ENCODE measurements at regions not wholly inside any gene's neighbourhood (a gene's known extent, or its start where the extent isn't known, plus 50 kb on each side); places are given as distances from the start of the nearest gene placed in this dataset.

DNA sequence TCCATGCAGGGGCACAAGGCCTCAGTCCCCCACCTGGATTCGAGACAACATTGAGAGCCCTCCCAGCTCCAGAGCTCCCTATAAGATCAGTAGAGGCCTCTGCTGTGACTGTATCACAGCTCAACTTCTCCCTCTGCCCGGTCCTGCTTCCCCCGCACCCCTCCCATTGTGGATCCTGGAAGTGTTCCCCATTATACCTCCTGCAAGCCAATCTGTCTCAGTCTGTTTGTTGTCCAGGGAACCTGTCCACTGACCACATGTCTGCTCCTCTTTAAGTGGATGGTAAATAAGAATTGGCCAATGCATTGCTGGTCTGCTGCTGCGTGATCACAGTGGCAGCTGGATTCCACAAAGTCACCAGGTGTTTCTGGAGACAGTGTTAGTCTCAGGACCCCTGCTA, 259.7 kb upstream of the HABP2 start:
- DNase-seq (ENCODE audit: low read depth): no peak
- no peak overlapping the region for H3K4me3 ChIP-seq (ENCODE audit: low read depth, low read length)
- TF ChIP-seq, protein P1, sequence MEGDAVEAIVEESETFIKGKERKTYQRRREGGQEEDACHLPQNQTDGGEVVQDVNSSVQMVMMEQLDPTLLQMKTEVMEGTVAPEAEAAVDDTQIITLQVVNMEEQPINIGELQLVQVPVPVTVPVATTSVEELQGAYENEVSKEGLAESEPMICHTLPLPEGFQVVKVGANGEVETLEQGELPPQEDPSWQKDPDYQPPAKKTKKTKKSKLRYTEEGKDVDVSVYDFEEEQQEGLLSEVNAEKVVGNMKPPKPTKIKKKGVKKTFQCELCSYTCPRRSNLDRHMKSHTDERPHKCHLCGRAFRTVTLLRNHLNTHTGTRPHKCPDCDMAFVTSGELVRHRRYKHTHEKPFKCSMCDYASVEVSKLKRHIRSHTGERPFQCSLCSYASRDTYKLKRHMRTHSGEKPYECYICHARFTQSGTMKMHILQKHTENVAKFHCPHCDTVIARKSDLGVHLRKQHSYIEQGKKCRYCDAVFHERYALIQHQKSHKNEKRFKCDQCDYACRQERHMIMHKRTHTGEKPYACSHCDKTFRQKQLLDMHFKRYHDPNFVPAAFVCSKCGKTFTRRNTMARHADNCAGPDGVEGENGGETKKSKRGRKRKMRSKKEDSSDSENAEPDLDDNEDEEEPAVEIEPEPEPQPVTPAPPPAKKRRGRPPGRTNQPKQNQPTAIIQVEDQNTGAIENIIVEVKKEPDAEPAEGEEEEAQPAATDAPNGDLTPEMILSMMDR (IDR thresholded peaks at IDR 0.05; ENCODE audit: low read depth, low read length, missing control alignments): no peak

DNA sequence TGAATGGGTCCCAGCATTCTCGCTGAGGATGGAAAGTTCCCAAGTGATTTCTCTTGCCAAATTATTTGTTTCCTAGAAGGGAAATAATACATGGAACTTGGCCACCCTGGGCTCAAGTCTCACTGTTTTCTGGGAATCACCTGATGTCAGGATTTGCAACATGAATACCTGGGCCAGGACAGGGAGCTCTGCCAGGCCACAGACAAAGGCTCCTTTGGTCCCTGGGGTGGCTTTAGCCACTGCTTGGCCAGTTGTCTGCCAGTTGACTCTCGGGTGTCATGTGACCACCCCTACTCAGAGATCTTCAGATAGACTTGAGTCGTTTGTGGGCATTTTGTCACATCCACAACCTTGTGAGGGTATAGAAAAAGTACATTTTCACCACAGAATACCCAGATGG, 258.0 kb upstream of the HABP2 start:
- no peak overlapping the region for H3K4me3 ChIP-seq (ENCODE audit: low read depth, low read length)
- TF ChIP-seq, protein P1 (IDR thresholded peaks at IDR 0.05; ENCODE audit: low read depth, low read length, missing control alignments): no peak
- no peak for DNase-seq (ENCODE audit: low read depth)

DNA sequence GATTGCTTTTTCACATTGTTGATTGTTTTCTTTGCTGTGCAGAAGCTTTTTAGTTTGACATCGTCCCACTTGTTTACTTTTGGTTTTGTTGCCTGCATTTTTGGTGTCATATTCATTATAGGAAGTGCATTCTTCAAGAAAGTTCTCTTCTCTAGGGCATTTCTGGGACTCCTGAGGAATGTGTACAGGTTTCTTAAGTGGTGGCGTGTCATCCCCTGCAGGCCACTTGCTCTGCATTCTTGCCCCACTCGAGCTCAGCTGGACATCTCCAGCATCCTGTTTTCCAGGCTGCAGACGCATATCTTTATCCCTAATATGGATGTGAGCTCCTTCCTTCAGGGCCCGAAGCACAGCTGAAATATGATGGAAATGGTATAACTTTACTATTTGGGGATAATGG, 255.6 kb upstream of the HABP2 start:
- no peak overlapping the region for H3K4me3 ChIP-seq (ENCODE audit: low read depth, low read length)
- TF ChIP-seq, protein P1 (IDR thresholded peaks at IDR 0.05; ENCODE audit: low read depth, low read length, missing control alignments): no peak
- DNase-seq (ENCODE audit: low read depth): no peak

- TF ChIP-seq, protein P1 (IDR thresholded peaks at IDR 0.05; ENCODE audit: low read depth, low read length, missing control alignments): no peak
- H3K4me3 ChIP-seq (ENCODE audit: low read depth, low read length): no peak overlapping the region
- DNase-seq (ENCODE audit: low read depth): no peak
Observed at GRCh38 chr10:113298616-113299015, 254.2 kb upstream of the HABP2 start.

GRCh38 chr10:113300201-113300600, 252.7 kb upstream of the HABP2 start:
- DNase-seq (ENCODE audit: low read depth): no peak
- TF ChIP-seq, protein P1 (IDR thresholded peaks at IDR 0.05; ENCODE audit: low read depth, low read length, missing control alignments): no peak

GRCh38 chr10:113300617-113301016, 252.2 kb upstream of the HABP2 start:
- H3K4me3 ChIP-seq (ENCODE audit: low read depth, low read length): no peak overlapping the region
- DNase-seq (ENCODE audit: low read depth): peak; percentile 4
- TF ChIP-seq, protein P1 (IDR thresholded peaks at IDR 0.05; ENCODE audit: low read depth, low read length, missing control alignments): no peak

More at GRCh38 chr10:113300201-113300600, 252.7 kb upstream of the HABP2 start:
- no peak overlapping the region for H3K4me3 ChIP-seq (ENCODE audit: low read depth, low read length)

- DNase-seq (ENCODE audit: low read depth): no peak
Observed at GRCh38 chr10:113301342-113301984, 251.4 kb upstream of the HABP2 start.

More at GRCh38 chr10:113301342-113301984, 251.4 kb upstream of the HABP2 start:
- H3K4me3 ChIP-seq (ENCODE audit: low read depth, low read length): no peak overlapping the region
- TF ChIP-seq, protein P1 (IDR thresholded peaks at IDR 0.05; ENCODE audit: low read depth, low read length, missing control alignments): no peak

All from GM12864 (cell line).